Parathyroid adenoma (tissue), 2 donors: ENCODE measurements at regions not wholly inside any gene's neighbourhood (a gene's known extent, or its start where the extent isn't known, plus 50 kb on each side); places are given as distances from the start of the nearest gene placed in this dataset.
A peak's percentile ranks its signal among the peaks of the same experiment; 100 is the strongest.

Experiments
- H2AFZ ChIP-seq: fragments of 300-600 bp; sonication (generic); one replicate; pipeline ENCODE4 v1.7.0; 2017; ENCODE audit warnings: antibody characterized with exemption, mild to moderate bottlenecking
- H3K27ac ChIP-seq: fragments of 300-600 bp; sonication (generic); one replicate; pipeline ENCODE4 v1.7.0; 2017
- H3K27me3 ChIP-seq: fragments of 300-600 bp; sonication (generic); one replicate; pipeline ENCODE4 v1.7.0; 2017; ENCODE audit warnings: low read length; ENCODE audit not compliant: control insufficient read depth, insufficient read depth
- H3K36me3 ChIP-seq: fragments of 300-600 bp; sonication (generic); one replicate; pipeline ENCODE4 v1.7.0; 2017; ENCODE audit warnings: low read length; ENCODE audit not compliant: control insufficient read depth, insufficient read depth
- H3K4me1 ChIP-seq: fragments of 300-600 bp; sonication (generic); one replicate; pipeline ENCODE4 v1.7.0; 2017; ENCODE audit warnings: control low read depth
- H3K4me2 ChIP-seq: fragments of 300-600 bp; sonication (generic); one replicate; pipeline ENCODE4 v1.7.0; 2017; ENCODE audit warnings: low read length
- H3K4me3 ChIP-seq: fragments of 300-600 bp; sonication (generic); one replicate; pipeline ENCODE4 v1.7.0; 2017; ENCODE audit warnings: low read depth, low read length
- H3K79me2 ChIP-seq: fragments of 300-600 bp; sonication (generic); one replicate; pipeline ENCODE4 v1.7.0; 2017; ENCODE audit warnings: control low read depth
- H3K9ac ChIP-seq: fragments of 300-600 bp; sonication (generic); one replicate; pipeline ENCODE4 v1.7.0; 2017; ENCODE audit warnings: mild to moderate bottlenecking
- H3K9me3 ChIP-seq: fragments of 300-600 bp; sonication (generic); one replicate; pipeline ENCODE4 v1.7.0; 2017; ENCODE audit warnings: low read length; ENCODE audit not compliant: control insufficient read depth
- TF ChIP-seq, protein P1 (sequence below): fragments of 300-600 bp; sonication (generic); IDR thresholded peaks from one replicate; pipeline ENCODE4 v1.7.0; 2017; ENCODE audit warnings: antibody characterized with exemption, mild to moderate bottlenecking
- donor health status: primary hyperparathyroidism.

DNA sequence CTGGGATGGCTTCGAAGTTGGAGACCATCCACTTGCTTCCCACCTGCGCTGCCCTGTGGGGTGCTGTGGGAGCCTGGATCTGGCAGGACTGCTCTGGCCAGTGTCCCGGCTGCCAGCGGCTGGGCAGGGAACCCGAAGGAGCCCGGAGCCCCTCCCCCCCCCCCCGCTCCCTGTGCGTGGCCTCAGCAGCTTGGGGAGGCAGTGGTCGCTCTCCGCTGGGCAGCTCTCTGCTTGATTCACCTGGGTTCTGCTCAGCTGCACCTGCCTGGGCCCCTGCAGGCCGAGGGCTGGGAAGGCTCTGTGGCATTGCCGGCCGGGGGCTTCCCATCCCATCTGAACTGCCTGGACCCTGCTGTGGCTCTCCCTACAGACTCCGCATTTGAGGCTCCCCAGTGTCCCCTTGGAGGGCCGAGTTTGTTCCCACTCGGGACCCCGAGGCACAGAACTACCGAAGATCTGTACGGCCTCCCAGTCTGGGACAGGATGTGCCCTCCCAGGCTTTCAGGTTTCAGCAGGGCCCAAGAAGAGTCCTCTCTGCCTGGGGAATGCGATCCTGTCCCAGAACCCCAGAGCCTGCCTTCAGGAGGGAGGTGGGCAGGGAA, 525.1 kb downstream of the TCERG1L start:
- H2AFZ ChIP-seq = peak overlapping the region; percentile 54
- H3K4me1 ChIP-seq = peaks cover 12% of the 10 kb centered on the region
- TF ChIP-seq, protein P1, sequence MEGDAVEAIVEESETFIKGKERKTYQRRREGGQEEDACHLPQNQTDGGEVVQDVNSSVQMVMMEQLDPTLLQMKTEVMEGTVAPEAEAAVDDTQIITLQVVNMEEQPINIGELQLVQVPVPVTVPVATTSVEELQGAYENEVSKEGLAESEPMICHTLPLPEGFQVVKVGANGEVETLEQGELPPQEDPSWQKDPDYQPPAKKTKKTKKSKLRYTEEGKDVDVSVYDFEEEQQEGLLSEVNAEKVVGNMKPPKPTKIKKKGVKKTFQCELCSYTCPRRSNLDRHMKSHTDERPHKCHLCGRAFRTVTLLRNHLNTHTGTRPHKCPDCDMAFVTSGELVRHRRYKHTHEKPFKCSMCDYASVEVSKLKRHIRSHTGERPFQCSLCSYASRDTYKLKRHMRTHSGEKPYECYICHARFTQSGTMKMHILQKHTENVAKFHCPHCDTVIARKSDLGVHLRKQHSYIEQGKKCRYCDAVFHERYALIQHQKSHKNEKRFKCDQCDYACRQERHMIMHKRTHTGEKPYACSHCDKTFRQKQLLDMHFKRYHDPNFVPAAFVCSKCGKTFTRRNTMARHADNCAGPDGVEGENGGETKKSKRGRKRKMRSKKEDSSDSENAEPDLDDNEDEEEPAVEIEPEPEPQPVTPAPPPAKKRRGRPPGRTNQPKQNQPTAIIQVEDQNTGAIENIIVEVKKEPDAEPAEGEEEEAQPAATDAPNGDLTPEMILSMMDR = no peak
- H3K27ac ChIP-seq = peak overlapping the region; percentile 73
- H3K4me3 ChIP-seq = no peak overlapping the region
- H3K9me3 ChIP-seq = no peaks in the 10 kb centered on the region
- H3K9ac ChIP-seq = no peak overlapping the region
- H3K27me3 ChIP-seq = no peaks in the 10 kb centered on the region
- no peaks in the 10 kb centered on the region for H3K79me2 ChIP-seq
- no peak overlapping the region for H3K4me2 ChIP-seq
- H3K36me3 ChIP-seq = no peaks in the 10 kb centered on the region

DNA sequence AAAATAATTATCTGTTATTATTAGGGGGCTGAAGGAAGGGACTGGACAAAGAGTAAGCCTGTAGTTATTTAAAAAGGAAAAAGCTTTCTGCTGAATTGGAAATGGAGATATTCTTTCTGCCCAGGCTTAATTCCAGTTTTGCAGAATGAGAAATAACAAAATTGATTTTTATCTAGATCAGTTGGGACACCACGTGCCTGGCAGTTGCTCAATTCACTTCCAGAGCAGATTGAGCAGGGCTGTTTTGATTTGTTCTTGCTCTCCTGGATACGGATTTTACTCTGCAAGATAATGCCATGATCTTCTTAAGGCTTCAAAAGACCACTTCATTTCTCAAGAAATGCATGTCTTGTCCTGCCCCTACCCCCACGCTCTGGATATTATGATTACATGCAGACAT, 524.3 kb downstream of the TCERG1L start:
- H3K4me2 ChIP-seq = no peak overlapping the region
- H3K4me1 ChIP-seq = peaks cover 12% of the 10 kb centered on the region
- no peak overlapping the region for H3K4me3 ChIP-seq
- H3K36me3 ChIP-seq = no peaks in the 10 kb centered on the region
- no peaks in the 10 kb centered on the region for H3K9me3 ChIP-seq
- no peak overlapping the region for H2AFZ ChIP-seq
- peak overlapping the region; percentile 73 for H3K27ac ChIP-seq
- no peak overlapping the region for H3K9ac ChIP-seq
- no peaks in the 10 kb centered on the region for H3K27me3 ChIP-seq
- no peaks in the 10 kb centered on the region for H3K79me2 ChIP-seq
- TF ChIP-seq, protein P1 = no peak

DNA sequence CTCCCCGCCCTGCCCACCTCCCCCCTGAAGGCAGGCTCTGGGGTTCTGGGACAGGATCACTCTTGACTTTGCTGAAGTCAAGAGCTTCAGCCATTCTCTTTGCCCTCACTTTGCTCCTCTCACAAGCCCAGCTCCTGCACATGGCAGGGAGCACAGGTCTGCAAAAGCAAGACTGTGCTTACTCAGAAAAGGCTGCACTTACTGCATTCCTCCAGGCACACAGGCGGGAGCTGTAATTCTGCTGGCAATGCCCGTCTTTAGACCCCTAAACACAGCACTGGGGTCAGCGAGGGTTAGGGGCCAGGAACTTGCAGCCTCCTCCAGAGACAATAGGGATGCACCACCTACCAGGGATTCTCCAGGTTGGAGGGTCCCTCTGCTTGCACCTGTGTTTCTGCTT, 523.7 kb downstream of the TCERG1L start:
- peak overlapping the region; percentile 73 for H3K27ac ChIP-seq
- TF ChIP-seq, protein P1 = no peak
- H3K4me1 ChIP-seq = peaks cover 12% of the 10 kb centered on the region
- H2AFZ ChIP-seq = peak overlapping the region; percentile 13
- H3K9ac ChIP-seq = no peak overlapping the region
- no peak overlapping the region for H3K4me3 ChIP-seq
- no peak overlapping the region for H3K4me2 ChIP-seq
- no peaks in the 10 kb centered on the region for H3K36me3 ChIP-seq
- H3K27me3 ChIP-seq = no peaks in the 10 kb centered on the region
- no peaks in the 10 kb centered on the region for H3K9me3 ChIP-seq
- H3K79me2 ChIP-seq = no peaks in the 10 kb centered on the region

DNA sequence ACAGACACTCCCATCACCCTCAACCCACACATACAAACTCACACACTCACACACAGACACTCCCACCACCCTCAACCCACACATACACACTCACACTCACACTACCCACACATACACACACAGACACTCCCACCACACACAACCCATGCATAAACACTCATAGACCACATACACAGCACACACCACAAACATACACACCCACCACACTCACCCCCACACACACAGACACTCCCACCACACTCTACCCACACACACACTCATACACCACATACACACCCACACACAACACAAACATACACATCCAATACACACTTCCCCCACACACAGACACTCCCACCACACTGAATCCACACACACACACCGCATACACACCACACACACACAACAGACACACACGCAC, 521.2 kb downstream of the TCERG1L start:
- Histone ChIP-seq H3K4me2 (no peak overlapping the region), H3K79me2 (no peaks in the 10 kb centered on the region), H3K9me3 (no peaks in the 10 kb centered on the region), H3K27me3 (no peaks in the 10 kb centered on the region), H3K9ac (no peak overlapping the region), H3K27ac (no peak overlapping the region), H2AFZ (no peak overlapping the region), H3K4me3 (no peak overlapping the region), H3K36me3 (no peaks in the 10 kb centered on the region), H3K4me1 (peaks cover 12% of the 10 kb centered on the region)
- TF ChIP-seq, protein P1 = no peak

DNA sequence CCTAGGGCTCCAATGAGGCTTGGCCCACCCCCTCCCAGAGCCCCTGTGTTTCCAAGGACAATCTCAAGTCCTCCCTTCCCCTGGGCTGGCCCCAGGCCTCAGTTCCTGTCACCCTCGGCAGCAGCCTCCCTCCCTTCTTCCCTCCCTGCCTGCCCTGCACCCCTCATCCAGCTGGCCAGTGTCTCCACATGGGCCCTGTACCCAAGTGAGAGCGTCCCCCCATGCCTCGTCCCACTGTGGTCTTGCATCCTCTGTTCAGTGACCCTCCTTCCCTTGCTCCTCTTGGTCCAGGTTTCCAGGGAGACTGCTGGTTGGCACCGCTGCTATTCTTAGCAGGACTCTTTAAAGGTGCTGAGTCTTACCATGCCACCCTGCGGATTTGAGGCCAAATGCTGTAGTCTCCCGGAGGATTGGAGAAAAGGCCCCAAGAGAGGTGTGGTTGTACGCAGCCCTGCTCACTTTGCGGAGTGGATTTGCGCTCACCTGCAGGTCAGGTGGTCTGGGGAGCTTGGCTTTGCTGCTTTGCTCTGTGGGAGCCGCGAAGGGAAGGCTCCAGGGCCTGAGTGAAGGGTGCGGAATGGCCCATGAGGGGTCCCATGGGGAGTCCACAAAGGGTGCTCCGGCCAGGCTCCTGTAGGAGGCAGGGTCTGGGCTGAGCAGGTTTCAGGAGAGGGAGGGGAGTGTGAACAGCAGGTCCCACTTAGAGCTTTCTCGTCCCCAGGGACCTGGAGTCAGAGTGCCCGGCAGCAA, 519.2 kb downstream of the TCERG1L start:
- peaks cover 8% of the 10 kb centered on the region for H3K4me1 ChIP-seq
- H3K9me3 ChIP-seq = no peaks in the 10 kb centered on the region
- H3K4me3 ChIP-seq = no peak overlapping the region
- no peaks in the 10 kb centered on the region for H3K79me2 ChIP-seq
- H3K27ac ChIP-seq = no peak overlapping the region
- H3K4me2 ChIP-seq = no peak overlapping the region
- no peak overlapping the region for H3K9ac ChIP-seq
- TF ChIP-seq, protein P1 = no peak
- H3K27me3 ChIP-seq = no peaks in the 10 kb centered on the region
- no peak overlapping the region for H2AFZ ChIP-seq
- no peaks in the 10 kb centered on the region for H3K36me3 ChIP-seq
